Liver (tissue), 7 donors: ENCODE measurements at regions not wholly inside any gene's neighbourhood (a gene's known extent, or its start where the extent isn't known, plus 50 kb on each side); places are given as distances from the start of the nearest gene placed in this dataset.

ENCODE experiments used
- DNase-seq: peaks from one replicate; pipeline ENCODE4 v3.0.0-alpha.2; 2017; ENCODE audit warnings: low spot score
- H3K27ac ChIP-seq, 2 donors: one replicate each; pipeline ENCODE4 v1.7.0; 2013; ENCODE audit warnings: inconsistent platforms in 2 of 2, low read length in 2 of 2, control low read depth in 1 of 2, low read depth in 1 of 2, mild to moderate bottlenecking in 1 of 2
- H3K27me3 ChIP-seq, 4 donors: one replicate each; pipeline versions ENCODE4 v1.6.1 to v1.7.0; 2013; ENCODE audit warnings: low read length in 3 of 4, inconsistent platforms in 1 of 4, mild to moderate bottlenecking in 1 of 4, moderate library complexity in 1 of 4; ENCODE audit not compliant: control insufficient read depth in 4 of 4, insufficient read depth in 4 of 4
- H3K36me3 ChIP-seq, 4 donors: one replicate each; pipeline versions ENCODE4 v1.6.1 to v1.7.0; 2013; ENCODE audit warnings: low read length in 3 of 4, mild to moderate bottlenecking in 3 of 4, low read depth in 1 of 4, moderate library complexity in 1 of 4; ENCODE audit not compliant: control insufficient read depth in 4 of 4, insufficient read depth in 3 of 4
- H3K4me1 ChIP-seq, 4 donors: one replicate each; pipeline versions ENCODE4 v1.6.1 to v1.7.0; 2013; ENCODE audit warnings: low read length in 3 of 4, mild to moderate bottlenecking in 3 of 4, moderate library complexity in 1 of 4; ENCODE audit not compliant: control insufficient read depth in 4 of 4, insufficient read depth in 4 of 4
- H3K4me3 ChIP-seq, 3 donors: one replicate each; pipeline versions ENCODE4 v1.6.1 to v1.7.0; 2013; ENCODE audit warnings: low read length in 3 of 3, control low read depth in 1 of 3, low read depth in 1 of 3, mild to moderate bottlenecking in 1 of 3
- H3K9ac ChIP-seq, 2 donors: one replicate each; pipeline ENCODE4 v1.7.0; 2013; ENCODE audit warnings: low read length in 2 of 2, mild to moderate bottlenecking in 2 of 2, moderate library complexity in 2 of 2, control low read depth in 1 of 2, low read depth in 1 of 2
- H3K9me3 ChIP-seq, 4 donors: one replicate each; pipeline versions ENCODE4 v1.6.1 to v1.7.0; 2013; ENCODE audit warnings: low read length in 3 of 4; ENCODE audit not compliant: control insufficient read depth in 4 of 4
- ATF3 ChIP-seq: IDR thresholded peaks from 2 replicates; pipeline ENCODE4 v1.6.1; 2016; ENCODE audit warnings: antibody characterized with exemption
- EGR1 ChIP-seq, 2 donors: IDR thresholded peaks; 2 replicates each; pipeline ENCODE4 v1.6.1; 2016 to 2018; ENCODE audit warnings: antibody characterized with exemption in 2 of 2, low read depth in 2 of 2
- FOXA1 ChIP-seq: IDR thresholded peaks from 2 replicates; pipeline ENCODE4 v1.6.1; 2016; ENCODE audit warnings: antibody characterized with exemption
- FOXA2 ChIP-seq: IDR thresholded peaks from 2 replicates; pipeline ENCODE4 v1.6.1; 2016; ENCODE audit warnings: antibody characterized with exemption
- GABPA ChIP-seq, 2 donors: IDR thresholded peaks in 1 of 2; conservative IDR thresholded peaks in 1 of 2; 2 replicates each; pipeline ENCODE4 v1.6.1; 2016; ENCODE audit warnings: antibody characterized with exemption in 2 of 2, mild to moderate bottlenecking in 1 of 2, moderate library complexity in 1 of 2
- HNF4G ChIP-seq: IDR thresholded peaks from 2 replicates; pipeline ENCODE4 v1.6.1; 2016; ENCODE audit warnings: antibody characterized with exemption
- JUND ChIP-seq, 2 donors: IDR thresholded peaks; 2 replicates each; pipeline ENCODE4 v1.6.1; 2016; ENCODE audit warnings: antibody characterized with exemption in 2 of 2
- MAX ChIP-seq: IDR thresholded peaks from 2 replicates; pipeline ENCODE4 v1.6.1; 2016; ENCODE audit warnings: antibody characterized with exemption
- NR2F2 ChIP-seq: IDR thresholded peaks from 2 replicates; pipeline ENCODE4 v1.6.1; 2016; ENCODE audit warnings: antibody characterized with exemption
- RAD21 ChIP-seq, 2 donors: IDR thresholded peaks; 2 replicates each; pipeline ENCODE4 v1.6.1; 2016; ENCODE audit warnings: antibody characterized with exemption in 2 of 2, mild to moderate bottlenecking in 2 of 2
- REST ChIP-seq: IDR thresholded peaks from 2 replicates; pipeline ENCODE4 v1.6.1; 2016; ENCODE audit warnings: antibody characterized with exemption, mild to moderate bottlenecking
- RXRA ChIP-seq, 2 donors: IDR thresholded peaks; 2 replicates each; pipeline ENCODE4 v1.6.1; 2017 to 2018; ENCODE audit warnings: antibody characterized with exemption in 2 of 2, mild to moderate bottlenecking in 1 of 2
- SP1 ChIP-seq: IDR thresholded peaks from 2 replicates; pipeline ENCODE4 v1.6.1; 2018; ENCODE audit warnings: antibody characterized with exemption, mild to moderate bottlenecking
- YY1 ChIP-seq: IDR thresholded peaks from 2 replicates; pipeline ENCODE4 v1.6.1; 2016; ENCODE audit warnings: antibody characterized with exemption, mild to moderate bottlenecking
- ZBTB33 ChIP-seq: IDR thresholded peaks from 2 replicates; pipeline ENCODE4 v1.6.1; 2016; ENCODE audit warnings: antibody characterized with exemption
- WGBS: extraction: QIAGEN DNeasy Blood & Tissue Kit; methylation state at CpG from one replicate; pipeline ENCODE4 v1.1.7; 2013; 5-methylcytosine and 5-hydroxymethylcytosine counted together
- donor health status: healthy.
- donor health status: healthy.
- donor health status: healthy.
- donor health status: healthy.

GRCh38 chr9:2386566-2386965 is 235.0 kb upstream of the VLDLR start:
- Histone ChIP-seq H3K9ac (no peak overlapping the region), H3K9me3 (no peaks in the 10 kb centered on the region), H3K4me1 (no peaks in the 10 kb centered on the region), H3K27me3 (peaks cover 0 to under 1% (median 0%) of the 10 kb centered on the region in 4 donors), H3K4me3 (no peak overlapping the region), H3K27ac (no peak overlapping the region), H3K36me3 (no peaks in the 10 kb centered on the region)
- TF ChIP-seq HNF4G (no peak), FOXA1 (no peak), SP1 (no peak), FOXA2 (no peak), MAX (no peak), EGR1 (IDR thresholded peaks at IDR 0.05; ENCODE audit: low read depth in 2 of 2) (no peak), ATF3 (no peak), REST (no peak), NR2F2 (no peak), GABPA (IDR thresholded peaks at IDR 0.05 in 1 of 2, conservative IDR thresholded peaks at IDR 0.05 in 1 of 2) (no peak), YY1 (no peak), ZBTB33 (no peak)
- no peak for DNase-seq

GRCh38 chr9:2387166-2387565 is 234.4 kb upstream of the VLDLR start:
- H3K27ac ChIP-seq, result no peak overlapping the region
- no peak for DNase-seq
- no peak for TF ChIP-seq RAD21 (IDR thresholded peaks at IDR 0.05)
- no peak for TF ChIP-seq ZBTB33
- no peak for TF ChIP-seq HNF4G
- no peak for TF ChIP-seq JUND (IDR thresholded peaks at IDR 0.05)
- TF ChIP-seq EGR1 (IDR thresholded peaks at IDR 0.05; ENCODE audit: low read depth in 2 of 2), result no peak
- no peak for TF ChIP-seq ATF3
- TF ChIP-seq RXRA (IDR thresholded peaks at IDR 0.05), result no peak
- no peaks in the 10 kb centered on the region for H3K27me3 ChIP-seq
- no peak overlapping the region for H3K9ac ChIP-seq
- H3K9me3 ChIP-seq, result no peaks in the 10 kb centered on the region
- 85% methylated on average over 4 of the region's 4 CpGs for WGBS
- no peak overlapping the region for H3K4me3 ChIP-seq
- no peaks in the 10 kb centered on the region for H3K4me1 ChIP-seq
- no peaks in the 10 kb centered on the region for H3K36me3 ChIP-seq
